HG03159 (cell line): ENCODE measurements at regions not wholly inside any gene's neighbourhood (a gene's known extent, or its start where the extent isn't known, plus 50 kb on each side); places are given as distances from the start of the nearest gene placed in this dataset.

Experiments used
- ATAC-seq: cut with Tn5 transposase; IDR thresholded peaks from one replicate; pipeline ENCODE4 v1.9.1; 2021; ENCODE audit warnings: mild to moderate bottlenecking, moderate library complexity; ENCODE audit not compliant: unreplicated experiment

DNA sequence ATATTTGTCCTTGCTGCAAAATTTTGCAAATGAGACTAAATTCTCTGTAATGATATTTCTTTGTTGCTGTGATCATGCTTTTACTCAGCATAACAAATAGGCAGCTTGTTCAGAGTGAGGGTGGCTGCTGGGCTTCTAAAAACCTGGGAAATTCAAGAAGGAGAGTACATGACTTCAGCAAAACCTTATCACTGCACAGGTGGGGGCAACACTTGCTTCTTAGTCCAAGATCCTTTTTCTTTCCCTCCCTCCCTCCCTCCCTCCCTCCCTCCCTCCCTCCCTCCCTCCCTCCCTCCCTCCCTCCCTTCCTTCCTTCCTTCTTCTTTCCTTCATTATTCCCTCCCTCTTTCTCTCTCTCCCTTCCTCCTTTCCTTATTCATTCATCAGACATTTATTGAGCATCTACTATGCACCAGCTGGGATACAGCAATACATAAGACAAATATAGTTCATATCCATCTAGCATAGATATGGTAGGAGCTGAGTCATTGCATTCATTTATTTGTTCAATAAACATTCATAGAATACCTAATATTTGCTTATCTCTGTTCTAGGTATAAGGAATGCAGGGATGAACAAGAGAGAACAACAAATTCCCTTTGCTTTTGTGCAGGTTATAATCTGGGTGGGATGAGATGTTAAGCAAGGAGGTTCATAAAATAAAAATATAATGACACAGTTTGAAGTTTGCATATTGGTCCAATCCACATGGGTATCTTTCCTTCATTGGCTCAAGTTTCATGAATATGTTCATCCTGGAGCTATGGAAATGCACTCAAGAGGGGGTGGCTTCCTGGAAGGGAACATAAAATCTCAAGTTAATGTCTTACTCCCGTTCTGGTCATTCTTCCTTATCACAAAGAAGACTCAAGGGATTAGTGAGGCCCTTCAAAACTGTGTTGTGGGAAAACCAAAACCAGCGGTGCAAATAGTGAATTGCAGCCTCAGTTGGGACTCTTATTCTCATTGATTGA, 210.7 kb downstream of the PDCD6IP start:
- ATAC-seq: no peak

- no peak for ATAC-seq
Measured at GRCh38 chr3:34011171-34012101, 213.0 kb downstream of the PDCD6IP start.

DNA sequence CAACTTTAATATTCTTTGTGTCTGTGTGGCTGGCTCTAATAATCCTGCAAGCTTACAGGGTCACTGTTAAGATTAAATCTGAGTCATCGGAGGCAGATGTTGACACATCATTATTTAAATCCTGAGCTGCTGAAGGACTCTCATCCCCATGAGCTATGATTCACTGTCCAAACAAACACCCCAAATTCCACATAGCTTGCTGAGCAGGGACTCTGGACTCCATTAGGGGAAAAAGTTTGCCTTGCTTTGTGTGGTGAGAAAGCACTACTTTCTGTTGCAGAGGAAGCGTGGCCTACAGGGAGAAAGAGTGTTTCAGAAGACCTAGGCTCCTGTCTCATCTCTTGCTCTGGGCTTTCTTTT, 213.7 kb downstream of the PDCD6IP start:
- ATAC-seq: no peak

DNA sequence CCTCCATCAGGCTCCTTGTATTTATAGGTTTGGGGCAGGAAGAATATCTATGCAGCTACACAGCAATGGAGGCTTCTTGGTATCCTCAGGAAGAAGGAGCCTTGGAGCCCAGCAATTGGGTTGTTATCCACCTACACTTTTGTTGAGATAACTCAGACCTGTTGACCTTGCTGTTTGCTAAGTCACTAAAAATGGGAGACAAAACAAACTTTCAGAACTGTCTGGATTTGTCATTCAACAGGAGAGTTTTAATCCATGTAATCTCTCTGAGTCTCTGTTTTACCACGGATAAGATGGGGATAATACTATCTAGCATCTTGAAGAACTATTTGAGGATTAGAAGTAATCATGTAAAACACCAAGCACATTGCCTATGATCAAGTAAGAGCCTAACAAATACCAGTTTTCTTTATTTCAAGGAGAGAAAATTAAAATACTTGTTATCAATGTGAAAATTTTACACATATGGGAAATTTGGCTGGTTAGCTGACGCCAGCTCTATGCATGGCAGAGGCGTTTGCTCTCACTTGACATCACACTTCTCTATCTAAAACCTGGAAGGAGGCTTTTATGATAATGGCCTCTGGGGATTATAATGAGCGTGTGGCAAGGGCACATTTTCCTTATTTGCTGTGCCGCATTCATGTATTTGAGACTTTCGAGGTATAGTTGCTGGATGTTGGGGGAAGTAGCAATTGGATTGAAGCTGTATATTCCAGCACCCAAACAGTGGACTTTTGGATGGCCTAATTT, 215.6 kb downstream of the PDCD6IP start:
- ATAC-seq: no peak

DNA sequence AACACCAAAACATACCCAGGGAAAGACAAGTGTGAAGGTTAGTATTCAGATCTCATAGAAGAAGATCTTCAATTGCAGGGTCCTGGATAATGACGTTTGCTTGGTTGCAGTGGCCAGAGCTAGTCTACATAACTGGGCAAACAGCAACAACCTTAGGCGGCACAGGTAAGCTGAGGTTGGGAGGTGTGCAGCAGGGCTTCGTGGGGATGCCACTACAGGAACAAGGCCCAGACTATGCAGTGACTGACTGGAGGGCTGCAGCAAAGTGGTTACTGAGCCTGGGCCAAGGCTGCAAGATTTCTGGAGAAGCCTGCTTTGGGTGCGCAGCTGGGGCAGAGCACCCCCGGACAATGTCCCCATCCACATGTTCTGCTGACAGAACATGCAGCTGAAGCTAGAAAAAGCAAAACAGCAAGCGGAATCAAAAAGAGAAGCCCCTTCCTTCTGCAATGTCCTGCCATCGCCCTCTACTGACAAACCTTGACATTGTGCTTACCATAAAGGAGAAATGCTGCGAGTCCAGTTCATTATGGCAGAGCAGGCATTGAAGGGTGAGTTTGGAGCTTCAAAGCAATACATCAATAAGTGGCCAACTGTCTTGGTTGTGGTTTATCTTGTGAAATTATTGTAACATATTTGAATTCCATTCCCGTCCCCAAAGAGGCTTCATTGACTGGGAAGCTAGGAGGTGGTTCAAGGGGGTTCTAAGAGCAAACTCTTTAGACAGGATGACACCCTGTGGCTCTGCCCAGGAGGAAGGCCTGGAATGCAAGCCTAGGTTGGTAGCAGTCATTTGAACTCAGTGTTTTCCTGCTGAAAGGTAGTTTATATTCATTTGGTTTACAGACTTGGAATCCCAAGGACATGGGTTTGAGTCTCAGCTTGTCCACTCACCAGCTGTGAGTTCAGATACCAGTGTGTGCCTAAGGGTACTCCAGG, 217.0 kb downstream of the PDCD6IP start:
- ATAC-seq: no peak

GRCh38 chr3:34016925-34017587, 218.6 kb downstream of the PDCD6IP start:
- no peak for ATAC-seq

DNA sequence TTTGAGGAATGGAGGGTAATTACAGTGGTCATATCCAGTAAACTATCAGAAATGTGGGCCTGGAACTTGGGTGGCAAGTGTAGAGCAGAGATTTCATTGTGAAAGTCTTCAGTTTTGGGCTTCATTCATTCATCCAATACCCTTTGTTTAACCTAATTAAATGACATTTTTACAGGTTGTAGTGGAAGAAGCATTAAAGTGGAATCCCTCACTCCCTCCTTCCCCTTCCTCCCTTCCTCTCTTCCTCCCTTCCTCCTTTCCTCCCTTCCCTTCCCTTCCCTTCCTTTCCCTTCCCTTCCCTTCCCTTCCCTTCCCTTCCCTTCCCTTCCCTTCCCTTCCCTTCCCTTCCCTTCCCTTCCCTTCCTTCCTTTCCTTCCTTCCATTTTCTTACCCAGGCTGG, 219.3 kb downstream of the PDCD6IP start:
- no peak for ATAC-seq

- no peak for ATAC-seq
Measured at GRCh38 chr3:34019158-34019557, 220.7 kb downstream of the PDCD6IP start.

- ATAC-seq: no peak
Measured at GRCh38 chr3:34020170-34020569, 221.7 kb downstream of the PDCD6IP start.

DNA sequence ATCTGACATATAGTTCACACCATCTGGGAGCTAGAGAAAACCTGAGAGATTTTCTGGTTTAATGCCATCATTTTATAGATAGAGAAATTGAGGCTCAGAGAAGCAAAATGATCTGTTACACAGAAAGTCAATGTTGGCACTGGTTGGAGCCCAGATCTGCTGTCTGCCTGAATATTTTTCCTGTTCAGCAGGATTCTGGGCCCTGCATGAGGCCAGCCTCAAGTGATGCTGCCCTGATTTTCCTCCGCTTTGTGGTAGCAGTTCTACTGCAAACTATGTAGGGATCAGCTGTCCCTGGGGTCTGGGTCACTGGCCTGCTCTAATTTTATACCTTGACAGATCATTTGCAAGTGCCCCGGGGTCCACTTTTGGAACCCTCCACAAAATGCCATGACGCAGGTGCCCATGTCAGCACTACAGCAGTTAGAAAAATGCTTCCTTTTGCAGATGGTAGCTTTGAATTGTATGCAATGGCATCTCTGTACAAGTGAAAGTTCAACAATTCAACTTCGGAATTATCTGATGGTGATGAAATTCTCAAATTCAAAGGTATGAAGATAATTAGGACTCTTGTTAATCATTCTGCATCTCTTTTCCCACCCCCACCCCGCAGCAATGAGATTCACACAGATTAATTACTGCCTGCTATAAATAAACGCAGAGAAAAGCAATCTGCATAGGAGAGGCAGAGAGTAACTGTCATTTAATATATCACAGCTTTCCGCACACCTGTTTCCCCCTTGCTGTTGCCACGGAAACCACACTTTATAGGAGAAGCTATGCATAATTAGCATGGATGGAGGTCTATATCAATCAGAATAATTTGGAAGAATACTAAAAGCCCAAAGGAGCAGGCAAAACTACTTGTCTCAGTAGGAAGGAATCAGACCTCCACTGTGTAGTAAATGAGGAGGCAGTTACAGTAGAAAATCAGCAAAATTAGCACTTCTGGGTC, 222.6 kb downstream of the PDCD6IP start:
- ATAC-seq: no peak

GRCh38 chr3:34022147-34022546, 223.7 kb downstream of the PDCD6IP start:
- ATAC-seq: no peak

DNA sequence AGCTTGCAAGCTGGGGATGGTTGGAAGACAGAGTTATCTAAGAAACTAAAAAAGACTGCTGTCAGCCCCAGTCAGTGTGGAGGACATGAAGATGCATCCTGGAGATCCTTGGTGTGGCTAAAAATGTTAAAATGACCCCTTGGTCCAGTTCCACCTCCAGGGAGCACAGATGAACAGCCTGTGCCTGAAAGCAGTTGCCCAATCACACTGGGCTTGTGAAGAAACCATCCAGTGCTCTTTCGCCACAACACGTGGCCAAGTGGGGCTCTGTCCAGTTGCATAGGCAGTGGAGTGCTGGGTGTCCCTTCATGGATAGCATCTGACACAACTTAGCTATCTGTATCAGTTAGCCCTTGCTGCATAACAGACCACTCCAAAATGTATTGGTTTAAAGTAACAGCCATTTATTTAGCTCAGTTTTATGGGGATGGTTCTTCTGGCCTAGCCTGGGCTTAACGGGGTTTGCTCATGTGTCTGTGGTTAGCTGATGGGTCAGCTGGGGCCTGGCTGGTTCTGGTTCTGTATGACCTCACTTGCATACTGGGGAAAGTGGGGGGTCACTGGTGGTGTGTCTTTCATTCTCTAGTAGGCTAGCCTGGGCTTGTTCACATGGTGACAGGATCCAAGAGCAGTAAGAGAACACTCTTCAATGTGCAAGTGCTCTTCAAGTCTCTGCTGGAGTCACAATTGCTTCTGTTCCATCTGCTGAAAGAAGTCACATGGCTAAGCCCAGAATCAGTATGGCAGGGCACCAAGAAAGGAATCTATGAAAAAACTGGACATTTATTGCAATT, 226.2 kb downstream of the PDCD6IP start:
- ATAC-seq: no peak

DNA sequence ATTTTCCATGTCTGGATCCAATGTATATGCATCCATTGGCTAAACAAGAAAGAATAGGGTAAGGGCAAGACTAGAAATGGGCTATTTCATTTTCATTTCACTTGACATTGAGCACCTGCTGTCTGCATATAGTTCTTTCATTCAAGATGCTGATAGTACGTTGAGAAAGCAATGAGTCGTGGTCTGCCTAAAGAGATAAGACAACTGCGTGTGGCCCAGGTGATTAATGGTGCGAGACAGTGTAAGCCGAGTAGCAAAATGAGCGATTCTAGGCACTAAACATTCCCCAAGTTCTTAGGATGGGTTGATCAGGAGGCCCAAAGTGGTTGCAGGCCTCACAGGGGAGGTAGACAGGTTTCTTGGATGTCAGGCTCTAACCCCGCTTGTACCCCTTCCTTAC, 235.4 kb downstream of the PDCD6IP start:
- no peak for ATAC-seq

DNA sequence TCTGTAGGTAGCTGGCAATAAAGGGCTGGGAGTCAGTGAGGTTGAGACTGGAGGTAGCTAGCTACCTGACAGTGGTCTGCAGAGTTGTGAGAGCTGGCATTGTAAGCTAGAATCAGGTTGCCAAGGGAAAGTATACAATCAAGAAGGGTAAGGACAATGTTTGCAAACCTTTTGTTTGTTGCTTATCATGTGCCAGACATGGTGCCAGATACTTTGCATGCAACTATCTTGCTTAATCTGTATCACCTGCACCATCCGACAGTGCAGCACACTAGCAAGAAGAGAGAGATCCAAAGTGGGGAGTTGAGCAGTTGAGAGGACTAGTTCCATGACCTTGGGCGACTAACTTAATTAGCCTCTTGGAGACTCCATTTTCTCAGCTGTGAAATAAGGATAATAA, 236.4 kb downstream of the PDCD6IP start:
- no peak for ATAC-seq

DNA sequence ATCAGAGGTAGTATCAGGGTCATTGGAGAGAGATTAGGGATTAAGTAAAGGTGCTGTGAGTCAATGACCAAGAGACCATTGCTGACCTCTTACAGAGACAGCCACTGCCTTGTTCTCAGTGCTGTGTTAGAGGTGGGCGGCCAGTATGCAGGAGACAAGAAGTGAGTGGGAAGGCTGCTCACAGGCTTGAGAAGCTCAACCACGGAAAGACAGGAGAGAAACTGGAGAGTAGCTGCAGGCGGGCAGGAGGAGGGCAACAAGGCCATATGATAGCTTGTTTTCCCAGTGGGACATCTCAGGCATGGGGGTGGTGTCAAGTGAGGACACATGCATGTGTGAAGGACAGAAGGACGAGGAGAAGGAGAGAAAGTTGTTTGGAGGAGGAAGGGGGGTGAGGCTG, 237.3 kb downstream of the PDCD6IP start:
- ATAC-seq: no peak

GRCh38 chr3:34037260-34037659, 238.8 kb downstream of the PDCD6IP start:
- no peak for ATAC-seq

GRCh38 chr3:34038131-34038530, 239.7 kb downstream of the PDCD6IP start:
- no peak for ATAC-seq
